HG02642 (cell line): ENCODE measurements at regions not wholly inside any gene's neighbourhood (a gene's known extent, or its start where the extent isn't known, plus 50 kb on each side); places are given as distances from the start of the nearest gene placed in this dataset.

ENCODE experiments used
- ATAC-seq: cut with Tn5 transposase; IDR thresholded peaks from one replicate; pipeline ENCODE4 v1.9.1; 2021; ENCODE audit warnings: mild to moderate bottlenecking; ENCODE audit not compliant: unreplicated experiment, poor library complexity

GRCh38 chr1:98232678-98233077 is 311.8 kb upstream of the DPYD start:
- ATAC-seq = no peak

- ATAC-seq = no peak
Observed at GRCh38 chr1:98222706-98223105, 301.9 kb upstream of the DPYD start.

GRCh38 chr1:98221923-98222322 is 301.1 kb upstream of the DPYD start:
- ATAC-seq = no peak

- ATAC-seq = no peak
Observed at GRCh38 chr1:98217601-98218000, 296.8 kb upstream of the DPYD start.

- no peak for ATAC-seq
Observed at GRCh38 chr1:98216304-98216703, 295.5 kb upstream of the DPYD start.

GRCh38 chr1:98211271-98211845 is 290.5 kb upstream of the DPYD start:
- ATAC-seq = no peak

- no peak for ATAC-seq
Observed at GRCh38 chr1:98210563-98210962, 289.7 kb upstream of the DPYD start.

- ATAC-seq = no peak
Observed at GRCh38 chr1:98210064-98210463, 289.2 kb upstream of the DPYD start.

GRCh38 chr1:98205291-98206017 is 284.6 kb upstream of the DPYD start:
- ATAC-seq = no peak

GRCh38 chr1:98203466-98203865 is 282.6 kb upstream of the DPYD start:
- no peak for ATAC-seq

GRCh38 chr1:98201666-98202081 is 280.8 kb upstream of the DPYD start:
- no peak for ATAC-seq

GRCh38 chr1:98197356-98197755 is 276.5 kb upstream of the DPYD start:
- no peak for ATAC-seq

GRCh38 chr1:98196012-98196411 is 275.2 kb upstream of the DPYD start:
- no peak for ATAC-seq

GRCh38 chr1:98188774-98189173 is 267.9 kb upstream of the DPYD start:
- no peak for ATAC-seq

- no peak for ATAC-seq
Observed at GRCh38 chr1:98184856-98185255, 264.0 kb upstream of the DPYD start.

- no peak for ATAC-seq
Observed at GRCh38 chr1:98181036-98181764, 260.4 kb upstream of the DPYD start.

- ATAC-seq = no peak
Observed at GRCh38 chr1:98179151-98179773, 258.4 kb upstream of the DPYD start.

- no peak for ATAC-seq
Observed at GRCh38 chr1:98177751-98178150, 256.9 kb upstream of the DPYD start.

- ATAC-seq = no peak
Observed at GRCh38 chr1:98176936-98177335, 256.1 kb upstream of the DPYD start.

- ATAC-seq = no peak
Observed at GRCh38 chr1:98176414-98176813, 255.6 kb upstream of the DPYD start.

GRCh38 chr1:98172578-98172977 is 251.7 kb upstream of the DPYD start:
- no peak for ATAC-seq
